HG03354 (cell line): ENCODE measurements at regions not wholly inside any gene's neighbourhood (a gene's known extent, or its start where the extent isn't known, plus 50 kb on each side); places are given as distances from the start of the nearest gene placed in this dataset.
"Not testable (repeated sequence)": the region's sequence is repeated elsewhere in the genome, so short reads cannot be mapped to it uniquely, and the experiment has no call there.

ENCODE experiments used
- ATAC-seq: cut with Tn5 transposase; IDR thresholded peaks from one replicate; pipeline ENCODE4 v1.9.1; 2021; ENCODE audit warnings: mild to moderate bottlenecking; ENCODE audit not compliant: unreplicated experiment, poor library complexity, severe bottlenecking

DNA sequence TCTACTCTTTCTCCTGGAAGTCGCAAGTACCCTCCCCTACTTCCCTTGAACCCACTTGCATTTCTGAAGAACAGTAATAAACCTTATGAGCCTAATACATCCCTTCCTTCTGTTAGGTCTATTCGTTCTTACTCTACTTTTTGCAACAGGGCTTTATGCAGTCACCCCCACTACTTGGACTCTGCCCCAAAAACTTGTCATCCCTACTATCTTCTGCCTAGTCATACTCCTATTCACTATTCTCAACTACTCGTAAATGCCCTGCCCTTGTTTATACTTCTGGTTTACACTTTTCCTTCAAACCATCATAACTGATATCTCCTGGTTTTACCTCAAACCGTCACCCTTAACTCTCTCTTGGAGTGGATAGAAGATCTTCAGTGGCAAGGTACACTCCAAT is 55.2 kb upstream of the SLIT2 start:
- no peak for ATAC-seq

DNA sequence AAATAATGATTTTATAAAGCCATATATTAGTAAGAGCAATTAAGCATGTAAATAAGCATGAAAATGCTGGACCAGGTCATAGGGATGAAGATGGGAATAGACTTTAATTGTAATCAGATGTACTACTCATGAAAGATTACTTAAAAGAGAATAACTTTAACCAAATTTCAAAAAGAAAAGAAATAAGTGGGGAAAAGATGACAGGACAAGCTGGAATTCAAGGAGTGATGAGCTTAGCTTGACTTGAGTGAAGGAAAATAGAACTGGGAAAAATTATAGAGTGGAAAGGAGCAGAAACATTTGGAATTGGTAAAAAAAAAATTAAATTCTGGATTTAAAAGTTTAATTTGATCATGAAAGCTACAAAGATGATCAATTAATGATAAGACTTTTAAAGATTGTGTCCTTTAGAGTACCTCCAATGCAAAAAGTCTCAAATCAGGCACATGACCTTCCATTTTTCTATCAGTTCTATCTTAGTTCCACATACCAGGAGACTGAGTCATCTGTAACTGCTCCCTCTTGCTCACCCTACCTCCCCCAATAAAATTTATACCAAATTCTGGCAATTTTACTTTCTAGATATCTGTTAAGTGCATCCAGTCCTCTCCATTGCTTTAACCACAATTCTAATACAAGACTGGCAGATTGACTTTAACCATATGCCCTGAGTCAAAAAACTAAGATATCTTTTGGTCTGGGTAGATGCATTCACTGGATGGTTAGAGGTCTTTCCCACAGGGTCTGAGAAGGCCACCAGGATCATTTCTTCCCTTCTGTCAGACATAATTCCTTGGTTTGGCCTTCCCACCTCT is 56.4 kb upstream of the SLIT2 start:
- no peak for ATAC-seq

DNA sequence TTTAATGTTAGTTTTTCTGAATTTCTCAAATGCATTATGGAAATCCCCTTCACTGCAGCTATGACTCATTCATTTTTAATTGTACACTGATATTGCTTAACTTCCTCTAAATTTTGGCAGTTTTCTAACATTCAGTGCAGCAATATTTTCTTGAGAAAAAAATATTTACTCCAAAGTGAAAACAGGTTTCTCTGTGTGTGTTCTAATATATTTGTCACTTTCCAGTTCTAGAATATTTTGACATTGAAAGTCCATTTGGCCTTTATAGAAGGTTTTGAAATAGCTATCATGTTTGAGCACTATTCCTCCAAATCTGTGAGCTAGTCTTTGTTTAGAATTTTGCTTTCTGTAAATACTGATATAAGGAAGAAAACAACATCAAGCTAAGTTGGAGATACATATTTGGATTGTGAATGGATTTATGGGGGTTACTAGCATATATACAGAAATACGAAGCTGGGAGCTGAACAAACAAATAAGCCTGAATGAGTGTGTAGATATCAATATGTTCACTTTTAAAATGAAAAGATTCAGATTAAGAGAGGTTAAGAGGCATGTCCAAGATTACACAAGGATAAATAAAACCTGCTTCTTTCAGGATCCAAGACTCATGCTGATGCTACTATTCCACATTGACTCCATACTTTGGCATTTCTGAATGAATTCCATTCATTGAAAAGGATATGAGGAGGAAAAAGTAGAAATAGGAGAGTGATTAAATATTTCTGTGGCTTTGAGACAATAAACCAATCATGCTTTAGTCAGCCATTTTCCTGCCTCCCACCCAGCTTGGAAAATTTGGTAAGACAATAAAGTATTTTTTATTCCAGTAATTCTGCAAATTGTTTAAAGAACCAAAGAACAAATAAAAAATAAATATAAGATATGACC is 57.3 kb upstream of the SLIT2 start:
- no peak for ATAC-seq

DNA sequence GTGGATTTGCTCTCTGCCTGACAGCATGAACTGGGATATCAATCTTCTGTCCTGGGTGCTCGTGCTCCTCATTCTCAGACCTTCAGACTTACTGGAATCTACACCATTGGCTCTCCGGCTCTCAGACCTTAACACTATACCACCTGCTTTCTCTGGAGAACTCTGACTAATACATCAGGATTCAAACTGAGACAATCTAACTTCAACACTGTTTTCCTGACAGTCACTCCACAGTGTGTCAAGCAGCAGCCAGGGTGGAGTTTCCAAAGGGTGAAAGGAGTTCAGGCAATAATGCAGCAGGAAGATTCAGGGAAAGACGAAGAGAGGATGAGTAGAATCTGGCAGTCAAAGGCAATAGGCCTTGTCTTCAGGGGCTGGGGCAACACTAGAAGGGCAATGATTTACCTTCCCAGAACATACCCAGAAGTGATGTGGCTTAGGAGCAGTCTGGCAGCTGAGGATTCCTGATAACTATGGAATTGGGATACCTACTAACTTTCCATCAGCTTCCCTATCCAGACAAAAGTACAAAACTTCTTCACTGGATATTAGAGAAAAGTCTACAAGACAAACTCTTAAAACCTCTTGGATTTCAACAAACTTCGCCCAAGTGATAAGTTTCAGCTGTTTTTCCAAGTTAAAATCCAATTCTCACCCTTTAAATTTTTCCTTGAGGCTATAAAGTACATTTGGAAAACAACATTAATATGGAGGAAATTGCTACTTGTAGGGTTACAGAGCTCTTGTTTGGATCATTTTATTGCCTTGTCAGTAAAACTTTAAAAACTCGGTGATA is 58.4 kb upstream of the SLIT2 start:
- no peak for ATAC-seq

DNA sequence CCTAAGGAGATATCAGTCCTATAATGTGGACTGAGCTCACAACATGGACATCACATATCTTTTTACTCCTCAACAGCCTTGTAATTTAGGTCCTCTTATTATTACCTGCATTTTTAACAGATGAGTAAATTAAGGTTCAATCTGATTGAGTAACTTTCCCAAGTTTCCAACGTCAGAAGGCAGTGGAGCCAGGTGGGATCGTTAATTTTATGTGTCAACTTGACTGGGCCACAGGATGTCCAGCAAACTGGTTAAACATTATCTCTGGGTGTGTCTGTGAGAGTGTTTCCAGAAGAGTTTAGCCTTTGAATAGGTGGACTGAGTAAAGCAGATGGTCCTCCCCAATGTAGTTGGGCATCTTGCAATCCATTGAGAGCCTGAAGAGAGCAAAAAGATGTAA is 59.0 kb upstream of the SLIT2 start:
- no peak for ATAC-seq

DNA sequence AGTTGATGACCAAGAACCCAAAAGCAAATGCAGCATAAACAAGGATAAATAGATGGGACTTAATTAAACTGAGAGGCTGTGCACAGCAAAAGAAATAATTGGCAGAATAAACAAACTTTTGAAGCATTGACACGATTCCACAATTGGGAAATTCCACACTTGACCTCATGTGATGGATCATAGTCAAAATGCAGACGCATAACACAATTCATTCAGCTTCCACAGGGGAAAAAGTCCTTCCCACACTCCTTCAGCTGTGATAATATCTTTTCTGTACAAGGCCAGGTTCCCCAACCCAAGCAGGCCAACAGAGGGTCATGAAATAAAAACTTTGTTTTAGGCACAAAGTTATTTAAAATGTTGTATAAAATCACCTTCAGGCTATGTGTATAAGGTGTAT is 66.6 kb upstream of the SLIT2 start:
- ATAC-seq, result no peak

DNA sequence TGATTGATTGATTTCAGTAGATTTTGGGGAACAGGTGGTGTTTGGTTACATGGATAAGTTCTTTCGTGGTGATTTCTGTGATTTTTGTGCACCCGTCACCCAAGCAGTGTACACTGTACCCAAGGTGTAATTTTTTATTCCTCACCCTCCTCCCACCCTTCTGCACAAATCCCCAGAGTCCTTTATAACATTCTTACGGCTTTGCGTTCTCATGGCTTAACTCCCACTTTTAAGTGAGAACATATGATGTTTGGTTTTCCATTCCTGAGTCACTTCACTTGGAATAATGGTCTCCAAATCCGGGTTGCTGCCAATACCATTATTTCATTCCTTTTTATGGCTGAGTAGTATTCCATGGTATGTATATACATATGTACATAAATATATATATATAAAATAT is 68.6 kb upstream of the SLIT2 start:
- ATAC-seq, result not testable (repeated sequence)

DNA sequence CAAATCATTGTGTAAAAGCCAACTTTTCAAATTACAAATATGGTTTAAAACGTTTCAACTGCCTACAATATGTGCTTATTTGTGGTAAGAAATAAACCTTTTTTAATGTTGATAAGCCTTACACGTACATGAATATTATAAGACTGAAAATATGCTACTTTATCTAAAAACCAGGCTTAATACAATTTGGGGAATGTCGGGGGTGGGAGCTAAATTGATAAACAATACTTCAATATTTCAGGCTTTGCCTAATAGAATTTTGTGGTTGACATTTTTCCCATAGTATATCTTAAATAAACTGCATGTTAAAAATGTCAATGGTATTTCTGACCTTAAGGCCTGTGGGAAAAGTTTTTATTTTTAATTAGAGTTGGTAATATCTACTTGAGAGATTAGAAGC is 69.8 kb upstream of the SLIT2 start:
- ATAC-seq, result no peak

DNA sequence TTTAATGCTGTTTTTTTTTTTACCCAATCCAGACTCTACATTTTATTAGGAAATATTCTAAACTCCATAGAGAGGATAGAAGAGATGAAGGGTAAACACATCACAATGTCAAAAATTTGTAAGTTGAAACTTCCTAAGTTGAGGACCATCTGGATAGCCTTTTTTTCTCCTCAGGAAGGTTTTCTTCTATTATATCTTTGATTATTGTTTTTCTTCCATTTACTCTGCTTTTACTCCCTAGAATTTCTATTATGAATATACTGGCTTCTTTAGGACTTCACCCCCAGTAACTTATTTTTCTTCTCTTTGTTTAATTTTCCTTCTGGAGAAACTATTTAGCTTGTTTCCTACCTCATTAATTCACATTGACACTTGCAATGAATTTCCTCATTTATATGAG is 71.2 kb upstream of the SLIT2 start:
- ATAC-seq, result no peak

DNA sequence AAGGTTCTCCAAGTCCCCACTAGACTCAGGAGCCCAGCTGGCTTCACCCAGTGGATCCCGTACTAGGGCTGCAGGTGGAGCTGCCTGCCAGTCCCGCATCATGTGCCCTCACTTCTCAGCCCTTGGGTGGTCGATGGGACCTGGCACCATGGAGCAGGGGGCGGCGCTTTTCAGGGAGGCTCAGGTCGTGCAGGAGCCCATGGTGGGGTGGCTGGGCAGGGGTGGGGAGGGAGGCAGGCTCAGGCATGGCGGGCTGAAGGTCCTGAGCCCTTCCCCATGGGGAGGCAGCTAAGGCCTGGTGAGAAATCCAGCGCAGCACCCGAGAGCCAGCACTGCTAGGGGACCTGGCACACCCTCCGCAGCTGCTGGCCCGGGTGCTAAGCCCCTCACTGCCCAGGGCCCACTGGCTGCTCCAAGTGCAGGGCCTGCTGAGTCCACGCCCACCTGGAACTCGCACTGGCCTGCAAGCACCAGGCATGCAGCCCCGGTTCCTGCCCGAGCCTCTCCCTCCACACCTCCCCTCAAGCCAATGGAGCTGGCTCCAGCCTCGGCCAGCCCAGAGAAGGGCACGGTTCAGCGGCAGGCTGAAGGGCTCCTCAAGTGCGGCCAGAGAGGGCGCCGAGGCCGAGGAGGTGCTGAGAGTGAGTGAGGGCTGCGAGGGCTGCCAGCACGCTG is 72.7 kb upstream of the SLIT2 start:
- ATAC-seq, result no peak

DNA sequence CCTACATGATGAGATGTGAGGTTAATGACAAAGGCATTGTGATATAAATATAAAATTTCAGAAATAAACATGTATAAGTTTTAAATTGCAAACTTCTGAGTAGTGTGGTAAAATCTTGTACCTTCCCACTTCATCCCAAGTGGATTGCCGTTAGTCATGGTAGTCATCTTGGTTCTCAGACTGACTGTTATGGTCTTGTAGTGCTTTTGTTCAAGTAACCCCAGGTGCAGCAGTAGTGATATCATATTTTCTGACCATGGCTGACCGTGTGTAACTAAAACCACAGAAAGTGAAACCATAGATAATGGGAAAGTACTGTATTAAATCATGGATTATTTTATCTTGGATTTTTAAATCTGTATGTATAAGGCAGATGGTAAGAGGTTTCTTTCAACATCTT is 74.8 kb upstream of the SLIT2 start:
- no peak for ATAC-seq

DNA sequence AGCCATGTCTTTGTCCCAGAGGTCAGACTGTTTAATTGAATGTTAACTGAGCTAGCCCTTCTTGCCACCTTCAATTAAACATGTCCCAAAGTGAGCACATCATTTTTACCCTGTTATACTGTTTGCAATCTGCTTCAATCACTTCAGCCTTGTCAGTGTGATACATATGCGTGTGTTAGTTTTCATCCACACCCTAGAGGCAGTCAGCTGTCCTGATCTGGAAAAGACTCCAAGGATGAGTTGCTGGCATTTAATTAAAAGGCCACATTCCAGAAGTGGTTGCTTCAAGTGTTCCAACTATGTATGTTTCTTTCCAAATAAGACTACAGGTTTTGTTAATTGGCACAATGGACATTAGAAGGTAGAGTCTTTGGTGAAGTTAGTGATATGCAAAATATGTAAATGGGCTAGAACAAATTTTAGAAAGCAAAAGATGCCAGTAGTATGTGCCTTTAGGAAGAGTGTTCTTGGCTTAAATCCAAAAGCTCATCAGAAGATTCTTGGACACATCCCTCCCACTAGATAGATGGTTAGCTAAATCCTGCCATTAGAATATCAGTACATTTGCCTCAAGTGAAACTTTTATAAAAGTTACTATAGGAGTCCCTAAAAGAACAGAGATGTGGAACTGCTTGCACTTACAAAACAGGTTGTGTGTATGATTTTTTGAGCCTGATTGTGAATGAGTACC is 79.5 kb upstream of the SLIT2 start:
- ATAC-seq, result no peak

DNA sequence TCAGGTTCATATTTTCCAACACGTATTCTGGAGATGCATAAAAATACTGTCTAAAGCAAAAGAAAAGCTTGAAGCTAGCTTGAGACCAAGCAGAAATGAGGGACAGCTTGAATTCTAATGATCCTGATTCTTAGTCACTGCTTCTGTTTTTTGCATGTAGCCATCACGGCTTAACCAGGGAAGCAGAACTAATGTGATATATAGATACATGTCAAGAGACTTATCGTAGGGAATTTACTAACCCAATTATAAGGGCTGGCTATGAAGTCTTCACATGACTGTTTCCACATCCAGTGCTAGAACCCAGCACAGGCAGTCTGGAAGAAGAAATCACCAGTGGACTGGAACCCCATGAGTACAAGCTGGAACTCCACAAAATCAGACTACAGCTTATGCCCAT is 85.2 kb upstream of the SLIT2 start:
- ATAC-seq, result no peak

DNA sequence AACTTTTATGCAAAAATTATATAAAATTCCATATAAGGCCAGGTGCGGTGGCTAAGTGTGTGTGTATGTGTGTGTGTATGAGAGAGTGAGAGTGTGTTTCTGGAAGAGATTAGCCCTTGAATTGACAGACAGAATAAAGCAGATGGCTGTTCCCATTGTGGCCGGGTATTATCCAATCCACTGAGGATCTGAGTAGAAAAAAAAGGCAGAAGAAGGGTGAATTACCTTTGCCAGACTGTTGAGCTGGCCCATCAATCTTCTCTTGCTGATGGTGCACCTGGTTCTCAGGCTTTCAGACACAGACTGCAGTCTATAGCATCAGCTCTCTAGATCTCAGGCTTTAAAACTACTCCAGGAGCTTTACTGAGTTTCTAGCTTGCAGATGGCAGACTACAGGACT is 92.2 kb upstream of the SLIT2 start:
- no peak for ATAC-seq

DNA sequence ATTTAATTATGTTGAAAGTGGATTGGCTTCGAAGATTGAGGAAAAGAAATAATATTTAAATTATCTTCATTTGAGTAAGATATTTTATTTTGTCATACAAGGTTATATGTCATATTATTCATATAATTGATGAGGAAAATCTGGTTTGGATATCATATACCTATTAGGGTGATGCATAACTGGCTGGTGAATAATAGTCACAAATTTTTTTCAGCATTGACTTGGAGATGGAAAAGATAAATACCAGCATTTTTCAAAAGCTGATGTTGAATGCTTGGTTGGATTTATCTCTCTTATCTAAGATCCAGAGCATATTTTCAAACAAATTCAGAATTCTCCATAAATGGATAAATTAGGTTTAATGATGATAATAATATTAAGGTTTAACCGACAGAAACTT is 93.5 kb upstream of the SLIT2 start:
- no peak for ATAC-seq

DNA sequence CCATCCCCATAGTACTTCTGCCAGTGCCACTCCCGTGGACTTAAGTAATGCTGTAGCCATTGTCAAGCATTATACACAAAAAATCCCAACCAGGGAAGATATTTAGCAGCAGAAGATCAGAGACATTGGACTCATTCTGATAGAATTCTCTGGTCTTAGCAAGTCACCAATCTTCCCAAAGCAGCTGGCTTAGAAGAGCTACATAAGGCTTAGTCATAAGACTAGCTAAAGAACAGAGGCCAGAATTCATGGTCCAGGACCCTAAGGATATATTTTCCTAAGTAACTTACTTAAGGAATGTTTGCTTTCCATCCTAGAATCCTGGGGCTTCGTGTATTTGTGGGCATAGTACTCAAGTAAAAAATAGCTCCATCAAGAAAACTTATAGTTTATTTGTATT is 100.3 kb upstream of the SLIT2 start:
- no peak for ATAC-seq

DNA sequence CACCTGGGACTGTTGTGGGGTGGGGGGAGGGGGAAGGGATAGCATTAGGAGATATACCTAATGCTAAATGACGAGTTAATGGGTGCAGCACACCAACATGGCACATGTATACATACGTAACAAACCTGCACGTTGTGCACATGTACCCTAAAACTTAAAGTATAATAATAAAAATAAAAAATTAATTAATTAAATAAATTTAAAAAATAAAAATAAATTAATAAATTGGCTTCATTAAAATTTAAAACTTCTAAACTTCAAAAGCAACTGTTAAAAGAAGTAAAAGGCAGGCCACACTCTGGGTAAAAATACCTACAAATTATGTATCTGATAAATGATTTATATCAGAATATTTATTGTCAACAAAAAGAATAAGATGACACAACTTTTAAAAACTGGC is 102.6 kb upstream of the SLIT2 start:
- ATAC-seq, result not testable (repeated sequence)

DNA sequence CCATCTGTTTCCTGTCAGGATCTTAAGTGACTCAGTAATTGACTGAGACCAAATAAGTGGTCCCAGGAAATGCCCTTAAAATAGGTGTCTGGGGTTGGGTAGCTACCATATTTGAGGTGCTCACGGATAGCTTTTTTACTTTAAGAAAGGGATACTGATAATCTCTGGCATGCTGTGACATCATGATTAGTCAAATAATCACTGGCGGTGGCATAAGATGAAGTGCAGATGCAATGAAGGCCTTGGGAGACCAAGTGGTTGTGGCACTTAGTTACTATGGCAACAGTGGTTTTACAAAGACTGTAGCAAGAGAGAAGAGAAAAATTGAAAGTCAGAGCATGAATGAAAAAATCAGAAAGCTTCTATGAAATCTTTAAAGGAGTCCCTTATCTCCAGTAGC is 114.5 kb upstream of the SLIT2 start:
- ATAC-seq, result no peak

DNA sequence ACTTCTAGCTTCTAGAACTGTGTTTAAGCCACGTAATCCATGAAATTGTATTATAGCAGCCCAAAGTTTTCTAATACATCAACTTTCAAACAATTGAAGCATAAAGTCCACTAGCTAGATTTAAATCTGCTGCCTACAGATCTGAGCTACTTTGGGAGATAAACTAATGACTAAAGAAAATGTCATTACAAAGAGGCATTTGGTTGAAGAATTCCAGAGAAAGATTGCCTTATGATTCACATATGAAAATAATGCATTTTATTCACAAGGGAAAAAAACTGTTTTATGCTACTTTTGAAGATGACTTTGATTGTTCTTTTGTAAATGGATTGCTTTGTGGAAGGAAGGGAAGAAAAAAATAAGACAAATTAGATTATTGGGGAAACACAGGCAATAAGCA is 124.1 kb upstream of the SLIT2 start:
- no peak for ATAC-seq
